HFF-Myc (cell line): ENCODE measurements at regions not wholly inside any gene's neighbourhood (a gene's known extent, or its start where the extent isn't known, plus 50 kb on each side); places are given as distances from the start of the nearest gene placed in this dataset.
"Not testable (repeated sequence)": the region's sequence is repeated elsewhere in the genome, so short reads cannot be mapped to it uniquely, and the experiment has no call there.

Experiments
- DNase-seq: peaks from one replicate; pipeline ENCODE4 v3.0.0-alpha.2; 2011; ENCODE audit warnings: low read depth; ENCODE audit errors: extremely low read depth
- H3K4me3 ChIP-seq: replicated peaks from 2 replicates; pipeline ENCODE4 v1.5.1; 2011; ENCODE audit warnings: low read depth, mild to moderate bottlenecking, control low read depth, low read length
- TF ChIP-seq, protein P1 (sequence below): IDR thresholded peaks from 2 replicates; pipeline ENCODE4 v1.5.1; 2012; ENCODE audit warnings: mild to moderate bottlenecking, low read depth, low read length, control low read depth; ENCODE audit errors: missing control alignments

DNA sequence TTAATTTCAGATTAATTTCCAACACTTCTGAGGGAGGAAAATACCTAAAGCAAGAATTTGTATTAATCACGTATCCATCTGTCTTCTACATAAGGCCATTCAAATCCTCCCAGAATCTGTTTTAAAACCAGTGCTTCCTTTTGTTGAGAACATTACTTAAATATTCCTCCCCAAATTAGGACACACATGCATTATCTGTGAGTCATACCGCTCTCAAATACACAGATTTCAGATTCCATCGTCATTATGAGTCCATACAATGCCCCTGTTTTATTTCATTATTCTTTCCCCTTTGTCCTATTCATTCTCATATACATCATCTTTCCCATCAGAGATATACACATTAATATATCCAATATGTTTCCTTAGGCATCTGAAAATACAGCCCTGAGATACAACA, 57.3 kb upstream of the PRSS12 start:
- H3K4me3 ChIP-seq, result no peak overlapping the region
- DNase-seq, result no peak
- TF ChIP-seq, protein P1, sequence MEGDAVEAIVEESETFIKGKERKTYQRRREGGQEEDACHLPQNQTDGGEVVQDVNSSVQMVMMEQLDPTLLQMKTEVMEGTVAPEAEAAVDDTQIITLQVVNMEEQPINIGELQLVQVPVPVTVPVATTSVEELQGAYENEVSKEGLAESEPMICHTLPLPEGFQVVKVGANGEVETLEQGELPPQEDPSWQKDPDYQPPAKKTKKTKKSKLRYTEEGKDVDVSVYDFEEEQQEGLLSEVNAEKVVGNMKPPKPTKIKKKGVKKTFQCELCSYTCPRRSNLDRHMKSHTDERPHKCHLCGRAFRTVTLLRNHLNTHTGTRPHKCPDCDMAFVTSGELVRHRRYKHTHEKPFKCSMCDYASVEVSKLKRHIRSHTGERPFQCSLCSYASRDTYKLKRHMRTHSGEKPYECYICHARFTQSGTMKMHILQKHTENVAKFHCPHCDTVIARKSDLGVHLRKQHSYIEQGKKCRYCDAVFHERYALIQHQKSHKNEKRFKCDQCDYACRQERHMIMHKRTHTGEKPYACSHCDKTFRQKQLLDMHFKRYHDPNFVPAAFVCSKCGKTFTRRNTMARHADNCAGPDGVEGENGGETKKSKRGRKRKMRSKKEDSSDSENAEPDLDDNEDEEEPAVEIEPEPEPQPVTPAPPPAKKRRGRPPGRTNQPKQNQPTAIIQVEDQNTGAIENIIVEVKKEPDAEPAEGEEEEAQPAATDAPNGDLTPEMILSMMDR, result no peak

DNA sequence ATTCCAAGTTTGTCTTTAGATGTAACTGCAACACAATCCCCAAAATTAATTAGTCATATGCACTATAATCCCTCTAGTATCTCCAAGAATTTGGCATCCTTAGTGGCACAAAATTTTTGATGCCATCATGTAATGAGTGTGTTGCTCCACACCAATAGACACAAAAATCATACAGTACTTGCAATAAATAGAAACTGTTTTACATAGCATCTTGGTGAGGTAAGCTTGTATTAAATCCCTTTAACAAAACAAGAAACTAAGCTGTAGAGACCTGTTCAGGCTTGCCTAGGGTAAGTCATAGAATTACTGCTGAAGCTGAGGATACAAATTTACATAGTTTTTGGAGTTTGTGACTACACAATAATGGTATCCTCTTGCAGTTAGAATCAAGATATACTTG, 64.5 kb upstream of the PRSS12 start:
- H3K4me3 ChIP-seq, result no peak overlapping the region
- TF ChIP-seq, protein P1, result no peak
- DNase-seq, result no peak

DNA sequence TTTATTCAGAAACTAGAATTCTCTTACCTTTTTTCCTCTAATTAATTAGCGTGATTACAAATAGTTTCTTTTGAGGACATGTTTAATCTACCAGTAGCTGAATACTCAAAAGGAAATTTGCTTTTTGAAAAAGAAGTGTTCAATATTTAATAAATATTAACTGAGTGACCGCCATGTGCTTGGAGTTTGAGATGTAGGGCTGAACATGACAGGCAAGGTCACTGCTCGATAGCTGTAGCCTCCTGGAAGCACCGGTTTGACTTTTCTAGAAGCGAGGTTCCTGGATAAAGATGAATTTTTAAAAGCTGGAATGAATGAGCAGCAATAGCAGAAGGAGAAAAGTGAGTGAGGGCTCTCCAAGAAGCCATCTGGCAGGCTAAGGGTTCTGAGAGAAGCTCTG, 65.0 kb upstream of the PRSS12 start:
- H3K4me3 ChIP-seq, DNase-seq: not testable (repeated sequence)

DNA sequence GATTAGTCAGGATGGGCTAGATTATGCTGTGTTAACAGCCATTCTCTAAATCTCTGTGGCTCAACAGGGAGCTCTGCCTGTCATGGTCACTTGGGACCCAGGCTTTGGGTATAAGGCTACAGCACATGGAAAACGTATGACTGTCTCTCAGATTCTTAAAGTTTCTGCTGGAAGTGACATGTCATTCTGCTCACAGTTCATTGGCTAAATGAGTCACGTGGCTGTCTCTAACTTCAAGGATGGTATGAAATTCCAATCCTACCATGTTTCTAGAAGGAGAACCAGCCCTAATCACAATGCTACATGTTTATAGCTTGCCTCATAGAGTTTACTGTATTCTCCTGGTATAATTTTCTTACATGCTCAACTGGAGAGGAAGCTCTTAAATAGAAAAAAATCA, 65.6 kb upstream of the PRSS12 start:
- not testable (repeated sequence) for H3K4me3 ChIP-seq, DNase-seq

DNA sequence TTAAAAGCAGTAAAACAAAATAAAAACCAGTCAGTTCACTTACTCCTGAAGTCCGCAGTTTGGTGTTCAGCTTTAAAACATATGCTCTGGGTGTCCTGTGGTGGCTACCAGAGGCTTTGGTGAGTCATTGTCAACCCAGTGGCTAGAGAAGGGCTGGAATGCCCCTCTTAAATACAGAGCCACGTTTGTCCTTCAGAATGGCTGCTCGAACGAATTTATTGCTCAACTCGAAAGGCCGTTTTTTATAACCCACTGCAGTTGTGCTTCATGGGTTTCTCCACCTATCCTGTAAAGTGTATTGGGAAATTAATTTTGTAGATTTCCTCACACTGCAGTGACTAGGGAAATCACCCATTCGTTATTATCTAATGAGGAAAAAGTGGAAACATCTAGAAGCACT, 66.8 kb upstream of the PRSS12 start:
- not testable (repeated sequence) for H3K4me3 ChIP-seq, DNase-seq

DNA sequence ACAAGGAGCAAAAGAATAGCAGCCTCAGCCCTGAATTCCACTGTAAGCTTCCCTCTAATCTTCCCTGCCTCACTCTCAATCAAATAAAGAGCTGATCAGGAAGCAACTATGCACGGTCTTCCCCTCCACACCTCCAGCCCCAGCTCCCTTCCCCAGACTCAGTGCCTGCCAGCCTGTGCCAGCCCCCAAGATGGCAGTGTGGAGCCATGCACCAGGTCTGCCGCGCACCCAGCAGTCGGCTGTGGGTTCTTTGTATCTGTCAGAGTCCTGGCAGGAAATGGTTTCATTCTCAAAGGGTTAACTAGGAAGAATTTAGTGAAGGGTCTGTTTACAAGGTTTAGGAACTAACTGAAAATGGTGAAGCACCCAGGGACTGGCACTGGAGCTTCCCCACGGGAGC, 71.3 kb upstream of the PRSS12 start:
- DNase-seq, result peak; percentile 26
- TF ChIP-seq, protein P1, result peak; percentile 56
- H3K4me3 ChIP-seq, result not testable (repeated sequence)

DNA sequence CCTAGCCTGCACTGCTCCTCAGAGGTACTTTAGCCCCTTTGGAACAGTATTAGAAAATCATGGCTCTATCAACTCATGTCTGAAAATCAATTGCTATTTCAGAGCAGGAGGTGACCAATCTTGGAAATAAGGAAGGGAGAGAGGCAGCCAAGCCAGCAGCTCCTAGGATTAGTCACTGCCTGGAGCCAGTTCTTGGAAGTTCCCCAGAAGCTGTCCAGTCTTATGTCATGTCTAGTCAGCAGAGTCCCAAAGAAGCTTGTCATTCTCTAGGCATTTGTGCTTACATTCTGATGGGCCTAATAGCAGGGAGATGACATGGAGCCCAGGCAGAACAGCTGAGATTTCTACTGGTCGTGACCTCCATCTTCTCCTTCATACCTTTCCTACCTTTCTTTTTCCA, 76.1 kb upstream of the PRSS12 start:
- not testable (repeated sequence) for H3K4me3 ChIP-seq, DNase-seq

DNA sequence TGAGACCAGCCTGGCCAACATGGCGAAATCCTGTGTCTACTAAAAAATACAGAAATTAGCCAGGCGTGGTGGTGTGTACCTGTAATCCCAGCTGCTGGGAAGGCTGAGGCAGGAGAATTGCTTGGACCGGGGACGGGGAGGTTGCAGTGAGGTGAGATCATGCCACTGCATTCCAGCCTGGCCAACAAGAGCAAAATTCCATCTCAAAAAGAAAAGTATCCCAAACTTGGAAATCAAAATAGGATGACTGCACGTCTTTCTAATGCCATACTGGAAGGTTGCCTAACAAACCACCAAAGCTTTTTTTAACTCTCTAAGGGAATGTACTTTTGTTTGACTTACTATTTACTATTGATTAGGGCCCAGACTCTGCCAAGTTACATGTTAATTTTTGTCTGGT, 79.6 kb upstream of the PRSS12 start:
- DNase-seq, result not testable (repeated sequence)

DNA sequence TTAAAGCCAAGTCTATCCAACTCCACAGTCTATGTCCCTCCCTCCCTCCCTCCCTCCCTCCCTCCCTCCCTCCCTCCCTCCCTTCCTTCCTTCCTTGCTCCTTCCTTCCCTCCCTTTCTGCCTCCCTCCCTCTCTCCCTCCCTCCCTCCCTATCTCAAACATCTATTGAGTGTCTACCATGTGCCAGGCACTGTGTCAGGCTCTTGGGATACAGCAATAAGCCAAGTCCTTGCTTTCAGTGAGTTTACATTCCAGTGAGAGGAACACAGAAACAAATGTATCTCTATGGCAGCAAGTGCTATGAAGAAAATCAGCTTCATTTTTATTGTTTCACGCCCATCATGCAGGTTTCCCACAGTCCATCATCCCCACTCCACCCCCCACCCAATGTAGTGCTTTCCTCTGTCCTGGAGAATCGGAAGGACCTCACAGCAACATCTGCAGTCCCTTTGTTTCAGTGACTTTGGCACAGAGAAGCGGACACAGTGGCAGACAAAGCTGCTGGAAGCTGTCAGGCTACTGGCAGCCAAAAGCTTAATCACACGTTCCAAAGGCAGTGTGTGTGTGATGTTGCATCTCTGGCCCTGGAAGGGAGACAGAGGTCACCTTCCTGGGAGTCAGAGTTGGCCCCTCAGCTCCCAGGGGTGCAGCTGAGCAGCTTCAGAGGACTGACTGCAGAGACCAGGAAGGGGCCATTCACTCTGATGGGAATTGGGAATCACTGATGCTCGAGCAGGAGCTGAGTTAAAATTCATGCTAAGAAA, 81.0 kb upstream of the PRSS12 start:
- not testable (repeated sequence) for H3K4me3 ChIP-seq, DNase-seq

More for the DNA sequence above, 79.6 kb upstream of the PRSS12 start:
- not testable (repeated sequence) for H3K4me3 ChIP-seq

DNA sequence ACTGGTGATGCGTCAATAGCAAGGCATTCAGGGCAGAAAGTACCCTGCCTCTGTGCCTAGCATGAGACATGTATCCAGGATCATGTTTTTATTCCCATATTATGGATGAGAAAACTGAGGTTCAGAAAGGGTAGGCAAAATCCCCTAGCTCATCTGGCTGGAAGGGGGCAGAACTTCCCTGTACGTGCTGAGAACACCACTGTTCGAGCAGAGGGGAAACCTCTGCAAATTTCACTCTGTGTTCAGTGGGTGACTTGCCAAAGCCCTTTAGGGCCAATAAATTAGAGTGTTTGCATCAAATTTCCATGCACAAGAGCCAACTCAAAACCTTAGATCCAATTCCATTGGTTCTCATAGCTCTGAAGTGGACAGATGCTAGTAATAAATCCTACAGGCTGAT, 82.6 kb upstream of the PRSS12 start:
- not testable (repeated sequence) for H3K4me3 ChIP-seq, DNase-seq

DNA sequence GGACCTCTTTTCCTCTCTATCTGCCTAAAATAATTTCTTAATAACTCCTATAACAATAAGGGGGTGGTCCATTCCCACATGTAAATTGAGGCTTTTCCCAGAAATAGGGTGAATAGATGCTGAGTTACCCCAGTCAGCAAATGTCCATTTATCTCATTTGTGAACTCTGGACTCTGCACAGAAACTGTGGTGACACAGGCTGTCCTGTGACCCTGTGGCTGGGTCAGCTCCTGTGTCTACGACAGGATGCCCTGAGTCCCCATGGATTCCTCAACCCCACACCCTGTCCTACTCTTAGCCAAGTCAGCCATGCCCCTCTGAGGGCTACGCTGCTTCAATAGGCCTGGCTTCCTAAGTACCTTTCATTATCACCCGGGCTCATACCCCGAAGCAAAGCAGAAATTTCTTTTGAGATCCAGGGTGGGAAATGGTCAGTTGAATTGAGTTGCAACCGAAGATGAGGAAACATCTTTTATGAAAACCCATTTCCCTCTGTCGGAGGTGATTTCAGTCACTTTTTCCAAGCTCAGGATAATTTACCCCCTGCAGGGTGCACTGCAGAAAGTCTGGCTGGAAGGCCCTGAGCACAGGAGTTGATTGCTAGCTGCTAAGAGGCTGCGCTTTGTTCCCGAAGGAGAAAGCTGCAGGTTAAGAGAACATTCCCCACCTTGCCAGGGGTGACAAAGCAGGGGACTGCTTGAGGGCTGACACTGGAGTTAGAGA, 89.5 kb upstream of the PRSS12 start:
- DNase-seq, H3K4me3 ChIP-seq: not testable (repeated sequence)

DNA sequence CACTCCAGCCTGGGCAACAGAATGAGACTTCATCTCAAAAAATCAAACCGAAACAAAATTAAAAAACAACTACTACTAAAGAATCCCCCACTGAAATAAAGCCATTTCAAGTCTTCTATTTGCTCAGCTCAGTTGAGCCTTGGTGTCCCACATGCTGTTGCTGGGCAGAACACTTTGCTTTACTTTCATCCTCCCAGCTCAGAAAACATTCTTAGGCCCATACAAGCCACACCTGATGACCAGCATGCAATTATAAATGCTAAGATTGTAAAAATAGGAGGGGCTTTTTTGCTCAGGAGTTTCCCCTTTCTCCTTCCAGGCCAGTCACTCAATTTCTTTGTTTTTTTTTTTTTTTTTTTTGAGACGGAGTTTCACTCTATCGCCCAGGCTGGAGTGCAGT, 94.6 kb upstream of the PRSS12 start:
- not testable (repeated sequence) for DNase-seq

DNA sequence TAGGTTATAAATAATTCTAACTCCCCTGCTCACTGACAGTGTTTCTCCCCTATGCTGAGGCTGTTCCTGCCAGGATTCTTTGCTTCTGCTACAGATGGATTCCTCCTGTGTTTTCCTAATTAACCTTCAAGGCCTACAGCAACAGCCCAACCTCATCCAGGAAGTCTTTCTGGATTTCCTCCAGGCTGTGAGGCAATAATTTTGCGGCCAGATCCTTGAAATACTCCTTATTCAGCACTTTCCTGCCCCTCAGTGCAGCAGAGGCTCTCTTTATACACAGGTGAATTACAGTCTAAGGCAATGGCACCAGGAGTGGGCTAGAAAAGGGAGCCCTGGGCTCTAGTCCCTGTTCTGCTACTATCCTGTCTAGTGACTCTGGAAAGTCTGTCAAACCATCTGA, 102.1 kb upstream of the PRSS12 start:
- DNase-seq, result peak; percentile 1
- not testable (repeated sequence) for H3K4me3 ChIP-seq

More for the DNA sequence above, 94.6 kb upstream of the PRSS12 start:
- not testable (repeated sequence) for H3K4me3 ChIP-seq

DNA sequence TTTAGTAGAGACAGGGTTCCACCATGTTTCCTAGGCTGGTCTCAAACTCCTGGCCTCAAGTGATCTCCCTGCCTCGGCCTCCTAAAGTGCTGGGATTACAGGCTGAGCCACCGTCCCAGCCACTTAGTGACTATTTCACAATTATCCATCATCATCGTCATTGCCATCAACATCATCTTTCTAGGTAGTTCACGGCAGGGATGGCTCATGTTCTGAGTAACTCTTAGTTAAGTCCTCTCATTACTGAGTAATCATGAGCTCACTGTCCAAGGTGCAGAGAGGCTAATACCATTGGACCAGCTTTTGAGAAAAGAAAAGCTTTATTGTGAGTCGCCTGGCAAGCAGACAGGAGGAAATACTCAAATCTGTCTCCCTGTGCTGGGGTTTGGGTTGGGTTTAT, 108.6 kb upstream of the PRSS12 start:
- DNase-seq, result not testable (repeated sequence)

DNA sequence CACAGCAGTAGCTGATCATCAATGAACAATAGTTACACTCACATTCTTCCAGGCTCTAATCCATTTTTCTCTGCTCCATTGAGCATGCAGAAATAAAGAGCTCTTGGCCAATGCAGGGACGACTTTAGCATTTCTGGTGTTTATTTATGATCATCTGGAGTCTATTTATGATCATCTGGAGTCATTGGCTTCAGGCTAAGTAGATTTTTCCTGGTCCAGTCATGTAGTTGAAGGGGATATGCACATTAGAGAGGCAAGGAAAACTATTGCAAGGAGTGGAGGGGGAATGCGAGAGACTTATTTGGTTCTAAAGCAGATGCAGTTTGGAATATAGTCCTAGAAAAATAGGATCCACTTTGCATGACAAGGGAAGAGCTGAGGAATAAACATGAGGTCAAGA, 113.0 kb upstream of the PRSS12 start:
- not testable (repeated sequence) for H3K4me3 ChIP-seq
- DNase-seq, result peak; percentile 56

More for the DNA sequence above, 108.6 kb upstream of the PRSS12 start:
- H3K4me3 ChIP-seq, result not testable (repeated sequence)
